ENCODE measurements at regions not wholly inside any gene's neighbourhood (a gene's known extent, or its start where the extent isn't known, plus 50 kb on each side); places are given as distances from the start of the nearest gene placed in this dataset.

GRCh38 chr4:22091352-22091717 is 142.8 kb upstream of the KCNIP4 start:
- H3K4me3 ChIP-seq, result no peak overlapping the region
- H3K27me3 ChIP-seq (ENCODE audit: control insufficient read depth in 2 of 2, insufficient read depth in 2 of 2, low read length in 2 of 2), result no peaks in the 10 kb centered on the region
- H3K36me3 ChIP-seq (ENCODE audit: control insufficient read depth, insufficient read depth, low read length), result no peaks in the 10 kb centered on the region
- DNase-seq (ENCODE audit: extremely low read depth in 1 of 4, low spot score in 3 of 4), result no peak
- FAIRE-seq, result no peak
- ChIA-PET POLR2A (no interaction called here), CTCF (ENCODE audit: low intra/inter-chr PET ratio) (no interaction called here)
- no peak overlapping the region for H2AFZ ChIP-seq (ENCODE audit: low read depth, low read length)
- ATAC-seq, result no peak
- no peaks in the 10 kb centered on the region for H3K4me1 ChIP-seq (replicated peaks in 1 of 2; ENCODE audit: control insufficient read depth in 2 of 2, insufficient read depth in 2 of 2, low read length in 2 of 2)
- H3K9me3 ChIP-seq (replicated peaks; ENCODE audit: control insufficient read depth, insufficient read depth, low read depth, low read length), result no peaks in the 10 kb centered on the region
- H3K9ac ChIP-seq (ENCODE audit: insufficient read depth in 1 of 2, low read depth in 2 of 2, low read length in 2 of 2), result no peak overlapping the region
- H4K20me1 ChIP-seq (replicated peaks; ENCODE audit: control insufficient read depth, insufficient read depth, low read length), result no peaks in the 10 kb centered on the region
- in situ Hi-C loops (cut with MboI) (no loop called here), intact Hi-C loops (cut with micrococcal nuclease) (no loop called here)
- H3K9me1 ChIP-seq (ENCODE audit: control insufficient read depth, insufficient read depth, low read length), result no peaks in the 10 kb centered on the region
- no peak overlapping the region for H3K27ac ChIP-seq (ENCODE audit: extremely low read depth, low read depth, low read length)
- H3K79me2 ChIP-seq (ENCODE audit: control insufficient read depth, insufficient read depth, low read length), result no peaks in the 10 kb centered on the region
- H3K4me2 ChIP-seq (ENCODE audit: insufficient read depth, low read length), result no peak overlapping the region
- no TSS peak for BruUV-seq (replicated peaks)
- TF ChIP-seq POLR2AphosphoS5 (IDR thresholded peaks at IDR 0.05; ENCODE audit: control insufficient read depth, insufficient read depth, low read depth, low read length) (no peak), ARID1B (IDR thresholded peaks at IDR 0.05) (no peak), GATA2 (CRISPR knock-in tag; IDR thresholded peaks at IDR 0.05) (no peak), MXD1 (CRISPR knock-in tag; IDR thresholded peaks at IDR 0.05; ENCODE audit: borderline replicate concordance, poor library complexity, severe bottlenecking) (no peak), RBM17 (IDR thresholded peaks at IDR 0.05; ENCODE audit: borderline replicate concordance, low read depth, low read length) (no peak), HMGN3 (IDR thresholded peaks at IDR 0.05; ENCODE audit: borderline replicate concordance, extremely low read depth, insufficient read length, low read depth, low read length) (no peak), BRCA1 (IDR thresholded peaks at IDR 0.05) (no peak), BRCA1 (CRISPR knock-in tag; IDR thresholded peaks at IDR 0.05) (no peak), ZNF316 (IDR thresholded peaks at IDR 0.05) (no peak), E2F4 (CRISPR knock-in tag; IDR thresholded peaks at IDR 0.05; ENCODE audit: low read depth) (no peak)
- TF ChIP-seq, protein P1, sequence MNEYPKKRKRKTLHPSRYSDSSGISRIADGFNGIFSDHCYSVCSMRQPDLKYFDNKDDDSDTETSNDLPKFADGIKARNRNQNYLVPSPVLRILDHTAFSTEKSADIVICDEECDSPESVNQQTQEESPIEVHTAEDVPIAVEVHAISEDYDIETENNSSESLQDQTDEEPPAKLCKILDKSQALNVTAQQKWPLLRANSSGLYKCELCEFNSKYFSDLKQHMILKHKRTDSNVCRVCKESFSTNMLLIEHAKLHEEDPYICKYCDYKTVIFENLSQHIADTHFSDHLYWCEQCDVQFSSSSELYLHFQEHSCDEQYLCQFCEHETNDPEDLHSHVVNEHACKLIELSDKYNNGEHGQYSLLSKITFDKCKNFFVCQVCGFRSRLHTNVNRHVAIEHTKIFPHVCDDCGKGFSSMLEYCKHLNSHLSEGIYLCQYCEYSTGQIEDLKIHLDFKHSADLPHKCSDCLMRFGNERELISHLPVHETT (CRISPR knock-in tag; conservative IDR thresholded peaks at IDR 0.05 in 1 of 2, IDR thresholded peaks at IDR 0.05 in 1 of 2), result no peak
- TF ChIP-seq, protein P2, sequence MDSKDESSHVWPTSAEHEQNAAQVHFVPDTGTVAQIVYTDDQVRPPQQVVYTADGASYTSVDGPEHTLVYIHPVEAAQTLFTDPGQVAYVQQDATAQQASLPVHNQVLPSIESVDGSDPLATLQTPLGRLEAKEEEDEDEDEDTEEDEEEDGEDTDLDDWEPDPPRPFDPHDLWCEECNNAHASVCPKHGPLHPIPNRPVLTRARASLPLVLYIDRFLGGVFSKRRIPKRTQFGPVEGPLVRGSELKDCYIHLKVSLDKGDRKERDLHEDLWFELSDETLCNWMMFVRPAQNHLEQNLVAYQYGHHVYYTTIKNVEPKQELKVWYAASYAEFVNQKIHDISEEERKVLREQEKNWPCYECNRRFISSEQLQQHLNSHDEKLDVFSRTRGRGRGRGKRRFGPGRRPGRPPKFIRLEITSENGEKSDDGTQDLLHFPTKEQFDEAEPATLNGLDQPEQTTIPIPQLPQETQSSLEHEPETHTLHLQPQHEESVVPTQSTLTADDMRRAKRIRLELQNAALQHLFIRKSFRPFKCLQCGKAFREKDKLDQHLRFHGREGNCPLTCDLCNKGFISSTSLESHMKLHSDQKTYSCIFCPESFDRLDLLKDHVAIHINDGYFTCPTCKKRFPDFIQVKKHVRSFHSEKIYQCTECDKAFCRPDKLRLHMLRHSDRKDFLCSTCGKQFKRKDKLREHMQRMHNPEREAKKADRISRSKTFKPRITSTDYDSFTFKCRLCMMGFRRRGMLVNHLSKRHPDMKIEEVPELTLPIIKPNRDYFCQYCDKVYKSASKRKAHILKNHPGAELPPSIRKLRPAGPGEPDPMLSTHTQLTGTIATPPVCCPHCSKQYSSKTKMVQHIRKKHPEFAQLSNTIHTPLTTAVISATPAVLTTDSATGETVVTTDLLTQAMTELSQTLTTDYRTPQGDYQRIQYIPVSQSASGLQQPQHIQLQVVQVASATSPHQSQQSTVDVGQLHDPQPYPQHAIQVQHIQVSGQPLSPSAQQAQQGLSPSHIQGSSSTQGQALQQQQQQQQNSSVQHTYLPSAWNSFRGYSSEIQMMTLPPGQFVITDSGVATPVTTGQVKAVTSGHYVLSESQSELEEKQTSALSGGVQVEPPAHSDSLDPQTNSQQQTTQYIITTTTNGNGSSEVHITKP (IDR thresholded peaks at IDR 0.05; ENCODE audit: partially characterized antibody), result no peak

All from K562 (cell line).